Jurkat, Clone E6-1 (cell line): ENCODE measurements at regions not wholly inside any gene's neighbourhood (a gene's known extent, or its start where the extent isn't known, plus 50 kb on each side); places are given as distances from the start of the nearest gene placed in this dataset.
A peak's percentile ranks its signal among the peaks of the same experiment; 100 is the strongest.

Experiments used
- DNase-seq: peaks from one replicate; pipeline ENCODE4 v3.0.0-alpha.2; 2011; ENCODE audit warnings: low read depth, low spot score
- H3K4me3 ChIP-seq: 2 replicates; pipeline ENCODE4 v1.5.1; 2011; ENCODE audit warnings: mild to moderate bottlenecking, low read length, control low read depth, moderate library complexity

- no peak for DNase-seq
- no peak overlapping the region for H3K4me3 ChIP-seq
These were observed 328.8 kb upstream of the UBE2E3 start for GRCh38 chr2:180651596-180651995.

GRCh38 chr2:180647621-180648020, 332.8 kb upstream of the UBE2E3 start:
- DNase-seq = no peak
- H3K4me3 ChIP-seq = no peak overlapping the region

DNA sequence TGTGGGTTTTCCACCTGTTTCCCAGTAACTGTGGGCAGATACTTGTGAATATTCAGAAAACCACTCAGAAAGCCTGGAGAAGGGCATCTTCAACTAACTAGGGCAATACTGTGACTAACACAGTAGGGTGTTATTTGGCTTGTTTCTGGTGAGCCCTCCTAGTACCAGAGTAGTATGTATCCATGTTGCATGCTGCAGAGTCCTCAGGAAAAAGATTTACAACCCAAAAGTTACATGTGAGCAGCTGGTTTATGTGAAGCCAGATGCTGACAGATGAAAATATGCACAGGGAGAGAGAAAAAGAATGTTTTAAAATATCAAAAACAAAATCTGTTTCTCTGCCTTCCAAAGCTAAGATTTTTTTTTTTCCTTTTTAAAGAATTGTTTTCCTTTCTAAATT, 333.2 kb upstream of the UBE2E3 start:
- no peak for DNase-seq
- no peak overlapping the region for H3K4me3 ChIP-seq

GRCh38 chr2:180646756-180647155, 333.6 kb upstream of the UBE2E3 start:
- H3K4me3 ChIP-seq = no peak overlapping the region
- no peak for DNase-seq

DNA sequence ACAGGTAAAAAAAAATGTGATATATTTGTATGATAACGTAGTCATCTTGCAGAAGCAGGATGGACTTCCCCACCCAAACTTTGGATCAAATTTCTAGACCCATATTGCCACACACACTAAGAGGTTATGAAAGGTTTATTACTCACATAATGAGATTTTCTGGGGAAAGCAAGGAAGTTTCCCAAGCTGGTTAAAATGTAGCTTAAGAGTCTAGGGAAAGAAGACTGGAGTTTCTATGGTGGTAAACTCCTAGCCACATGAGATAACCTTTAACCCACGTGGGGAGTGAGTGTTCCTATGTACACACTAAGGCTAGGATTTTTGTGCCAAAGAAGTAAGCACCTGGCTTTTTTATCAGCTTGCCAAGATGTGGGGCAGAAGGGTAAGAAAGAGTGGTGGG, 335.7 kb upstream of the UBE2E3 start:
- no peak overlapping the region for H3K4me3 ChIP-seq
- DNase-seq = no peak

DNA sequence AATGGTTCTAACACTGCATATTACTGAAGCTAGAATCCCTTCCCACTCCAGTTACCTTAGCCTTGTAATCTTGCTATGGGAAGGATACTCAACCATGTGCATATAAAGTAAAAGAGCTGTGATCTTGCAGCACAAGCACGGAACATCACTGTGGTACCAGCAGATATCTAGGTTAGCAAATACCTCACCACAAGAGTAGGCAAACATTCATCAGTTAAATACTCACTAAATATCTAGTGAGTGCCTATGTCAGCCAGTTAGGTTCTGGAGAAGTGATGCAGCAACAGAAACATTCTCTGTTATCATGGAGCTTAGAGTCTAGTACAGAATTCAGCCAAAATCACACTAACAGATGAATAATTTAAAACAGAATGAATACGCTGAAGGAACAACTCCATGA, 349.6 kb upstream of the UBE2E3 start:
- no peak overlapping the region for H3K4me3 ChIP-seq
- DNase-seq = no peak

GRCh38 chr2:180625006-180625844, 355.2 kb upstream of the UBE2E3 start:
- no peak overlapping the region for H3K4me3 ChIP-seq
- DNase-seq = no peak

GRCh38 chr2:180621941-180622918, 358.2 kb upstream of the UBE2E3 start:
- H3K4me3 ChIP-seq = no peak overlapping the region
- DNase-seq = no peak

- H3K4me3 ChIP-seq = no peak overlapping the region
- no peak for DNase-seq
These were observed 359.0 kb upstream of the UBE2E3 start for GRCh38 chr2:180621366-180621765.

- no peak overlapping the region for H3K4me3 ChIP-seq
- DNase-seq = no peak
These were observed 361.8 kb upstream of the UBE2E3 start for GRCh38 chr2:180618570-180618969.

- no peak for DNase-seq
- H3K4me3 ChIP-seq = no peak overlapping the region
These were observed 365.6 kb upstream of the UBE2E3 start for GRCh38 chr2:180614776-180615175.

- no peak for DNase-seq
- no peak overlapping the region for H3K4me3 ChIP-seq
These were observed 370.6 kb upstream of the UBE2E3 start for GRCh38 chr2:180609626-180610340.

DNA sequence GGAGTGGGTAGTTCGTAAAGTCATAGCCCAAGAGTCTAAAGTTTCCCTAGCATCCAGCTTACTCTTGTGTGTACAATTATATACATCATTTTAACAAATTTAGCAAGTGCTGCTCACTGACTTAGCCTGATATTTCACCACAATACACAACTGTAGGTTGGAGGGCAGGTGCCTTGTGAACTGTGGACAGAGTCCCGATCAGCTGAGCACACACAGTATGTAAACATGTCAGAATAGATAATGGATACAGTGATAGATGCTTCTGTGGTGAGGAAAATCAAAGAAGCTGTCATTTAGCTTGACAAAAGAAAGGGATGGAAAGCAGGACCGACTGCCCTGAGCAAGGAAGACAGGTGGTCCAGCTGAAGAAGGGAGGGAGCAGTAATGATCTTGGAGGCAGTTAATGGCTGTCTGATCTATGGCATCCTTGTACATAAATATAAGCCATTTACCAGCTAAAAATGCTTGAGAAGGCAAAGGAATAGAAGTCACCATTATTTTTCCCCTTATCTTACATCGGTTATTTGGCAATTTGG, 372.8 kb upstream of the UBE2E3 start:
- DNase-seq = no peak
- no peak overlapping the region for H3K4me3 ChIP-seq

DNA sequence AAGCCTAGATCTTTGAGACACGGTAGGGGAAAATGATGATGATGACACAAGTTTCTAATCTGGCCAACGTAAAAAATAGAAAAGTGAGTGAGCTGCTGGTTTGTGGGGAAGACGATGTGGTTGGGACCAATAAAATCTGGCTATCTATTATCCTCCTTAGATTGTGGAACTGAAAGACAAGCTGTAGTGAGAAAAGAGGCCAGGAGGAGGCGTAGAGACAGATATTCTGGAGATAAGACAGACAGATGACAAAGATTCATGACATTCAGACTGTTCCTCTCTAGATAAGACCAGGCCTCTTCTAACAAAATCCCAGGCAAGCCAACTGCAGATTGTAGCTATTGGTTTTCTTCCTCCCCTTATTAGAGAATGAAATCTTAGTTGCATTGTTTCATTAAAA, 376.3 kb upstream of the UBE2E3 start:
- DNase-seq = peak; percentile 45

GRCh38 chr2:180601016-180601415, 379.4 kb upstream of the UBE2E3 start:
- H3K4me3 ChIP-seq = no peak overlapping the region
- DNase-seq = no peak

More for the DNA sequence above, 376.3 kb upstream of the UBE2E3 start:
- no peak overlapping the region for H3K4me3 ChIP-seq

- DNase-seq = no peak
- no peak overlapping the region for H3K4me3 ChIP-seq
These were observed 380.6 kb upstream of the UBE2E3 start for GRCh38 chr2:180599804-180600203.

DNA sequence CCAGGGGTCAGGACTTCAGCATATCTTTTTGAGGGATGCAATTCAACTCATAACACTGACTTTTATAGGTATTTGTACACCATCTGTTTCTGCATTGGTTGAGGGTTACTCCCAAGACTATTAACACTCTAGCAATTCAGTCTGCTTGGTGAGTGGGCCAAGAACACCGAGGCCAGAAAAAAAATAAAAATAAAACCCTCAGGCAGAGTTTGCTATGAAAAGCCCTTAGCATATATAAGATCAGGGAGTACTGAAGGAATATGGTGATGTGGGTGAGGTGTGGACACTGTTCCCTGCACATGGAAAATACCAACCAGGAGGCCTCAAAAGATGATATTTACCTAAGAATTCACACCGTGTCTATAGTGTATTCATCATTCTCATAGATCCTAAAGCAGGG, 383.2 kb upstream of the UBE2E3 start:
- H3K4me3 ChIP-seq = no peak overlapping the region
- no peak for DNase-seq

DNA sequence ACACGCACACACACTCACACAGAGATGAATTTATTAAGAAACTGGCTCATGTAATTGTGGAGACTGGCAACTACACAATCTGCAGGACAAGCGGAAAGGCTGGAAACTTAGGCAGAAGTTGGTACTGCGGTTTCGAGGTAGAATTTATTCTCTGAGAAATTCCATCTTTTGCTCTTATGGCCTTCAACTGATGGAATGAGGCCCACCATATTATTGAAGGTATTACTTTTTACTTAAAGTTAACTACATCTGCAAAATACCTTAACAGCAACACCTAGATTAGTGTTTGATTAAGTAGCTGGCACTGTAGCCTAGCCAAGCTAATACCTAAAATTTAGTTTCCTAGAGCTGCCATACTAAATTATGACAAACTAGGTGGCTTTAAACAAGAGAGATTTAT, 384.0 kb upstream of the UBE2E3 start:
- DNase-seq = no peak
- H3K4me3 ChIP-seq = no peak overlapping the region

DNA sequence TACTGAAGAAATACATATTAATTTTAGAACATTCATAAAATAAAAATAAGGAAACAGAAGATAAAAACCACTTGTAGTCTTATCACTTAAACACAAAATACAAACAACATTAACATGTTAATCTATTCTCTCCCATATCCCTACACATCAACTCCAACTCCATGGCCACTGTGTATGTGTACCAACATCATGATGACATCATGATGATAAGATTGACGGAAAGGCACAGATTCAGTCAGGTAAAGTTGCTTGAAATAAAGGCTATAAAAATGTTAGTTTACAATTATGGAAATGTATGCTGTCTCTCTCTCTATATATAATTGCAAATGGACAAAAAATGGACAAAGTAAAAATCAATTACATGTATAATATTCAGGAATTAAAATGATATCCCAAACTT, 388.5 kb upstream of the UBE2E3 start:
- DNase-seq = no peak
- H3K4me3 ChIP-seq = no peak overlapping the region
